Brain microvascular endothelial cell (primary cell): ENCODE measurements at regions not wholly inside any gene's neighbourhood (a gene's known extent, or its start where the extent isn't known, plus 50 kb on each side); places are given as distances from the start of the nearest gene placed in this dataset.

Source experiments
- DNase-seq: peaks from one replicate; pipeline ENCODE4 v3.0.0-alpha.2; 2020
- H3K27ac ChIP-seq: fragments of 250-450 bp; sonication (Bioruptor Pico); 2 replicates; pipeline ENCODE4 v1.5.1; 2020; ENCODE audit warnings: mild to moderate bottlenecking, moderate library complexity
- H3K27me3 ChIP-seq: fragments of 250-450 bp; sonication (Bioruptor Pico); replicated peaks from 2 replicates; pipeline ENCODE4 v1.5.1; 2020; ENCODE audit warnings: mild to moderate bottlenecking
- H3K36me3 ChIP-seq: fragments of 250-450 bp; sonication (Bioruptor Pico); replicated peaks from 2 replicates; pipeline ENCODE4 v1.5.1; 2020; ENCODE audit warnings: mild to moderate bottlenecking
- H3K4me3 ChIP-seq: 2 replicates; pipeline ENCODE4 v1.5.1; 2011; ENCODE audit warnings: low read depth, mild to moderate bottlenecking, control low read depth, low read length, moderate library complexity
- CTCF ChIP-seq: IDR thresholded peaks from 2 replicates; pipeline ENCODE4 v1.5.1; 2011; ENCODE audit warnings: low read depth, mild to moderate bottlenecking, moderate library complexity, low read length, control low read depth, inconsistent platforms; ENCODE audit errors: missing control alignments
- in situ Hi-C: cut with HindIII; loops from 2 replicates; pipeline ENCODE4 v1.10.0; 2017; ENCODE audit warnings: low sequenced_read_pairs, low pct_ligation_motif_present

GRCh38 chr12:107457362-107457935 lies 228.2 kb upstream of the PWP1 start:
- TF ChIP-seq CTCF, result no peak

GRCh38 chr12:107458163-107458562 lies 227.4 kb upstream of the PWP1 start:
- no peak for DNase-seq
- in situ Hi-C loops, result no loop called here

More at GRCh38 chr12:107457362-107457935, 228.2 kb upstream of the PWP1 start:
- no peak for DNase-seq
- H3K4me3 ChIP-seq, result no peak overlapping the region
- H3K36me3 ChIP-seq, result no peaks in the 10 kb centered on the region
- H3K27me3 ChIP-seq, result no peaks in the 10 kb centered on the region
- H3K27ac ChIP-seq, result no peak overlapping the region
- in situ Hi-C loops, result no loop called here

GRCh38 chr12:107458990-107459389 lies 226.6 kb upstream of the PWP1 start:
- TF ChIP-seq CTCF, result no peak
- H3K36me3 ChIP-seq, result no peaks in the 10 kb centered on the region
- DNase-seq, result no peak
- H3K27ac ChIP-seq, result no peak overlapping the region
- H3K4me3 ChIP-seq, result no peak overlapping the region
- H3K27me3 ChIP-seq, result no peaks in the 10 kb centered on the region
- in situ Hi-C loops, result no loop called here

More at GRCh38 chr12:107458163-107458562, 227.4 kb upstream of the PWP1 start:
- H3K4me3 ChIP-seq, result no peak overlapping the region
- no peaks in the 10 kb centered on the region for H3K36me3 ChIP-seq
- TF ChIP-seq CTCF, result no peak
- H3K27me3 ChIP-seq, result no peaks in the 10 kb centered on the region
- H3K27ac ChIP-seq, result no peak overlapping the region

GRCh38 chr12:107459641-107460040 lies 226.0 kb upstream of the PWP1 start:
- no peak overlapping the region for H3K4me3 ChIP-seq
- in situ Hi-C loops, result no loop called here
- H3K27ac ChIP-seq, result no peak overlapping the region
- no peaks in the 10 kb centered on the region for H3K36me3 ChIP-seq
- TF ChIP-seq CTCF, result peak; percentile 3
- H3K27me3 ChIP-seq, result no peaks in the 10 kb centered on the region
- no peak for DNase-seq

GRCh38 chr12:107461222-107461975 lies 224.2 kb upstream of the PWP1 start:
- in situ Hi-C loops, result no loop called here
- Histone ChIP-seq H3K27me3 (no peaks in the 10 kb centered on the region), H3K36me3 (no peaks in the 10 kb centered on the region), H3K27ac (peak overlapping the region; percentile 77), H3K4me3 (peak overlapping the region; percentile 24)
- no peak for TF ChIP-seq CTCF
- DNase-seq, result peak; percentile 83
